AG04449 (cell line): ENCODE measurements at regions not wholly inside any gene's neighbourhood (a gene's known extent, or its start where the extent isn't known, plus 50 kb on each side); places are given as distances from the start of the nearest gene placed in this dataset.

Experiments
- CTCF ChIA-PET: fragments of 350-600 bp; formaldehyde crosslinking; extraction: SDS; loops from one replicate; lab custom pipeline; 2021; ENCODE audit warnings: antibody characterized with exemption; lab: Yijun Ruan, JAX
- POLR2A ChIA-PET: fragments of 400-600, 350-600 bp; formaldehyde crosslinking; extraction: SDS; loops from one replicate; lab custom pipeline; 2020; ENCODE audit warnings: antibody characterized with exemption, inconsistent platforms; lab: Yijun Ruan, JAX
- DNase-seq: peaks from one replicate; pipeline ENCODE4 v3.0.0-alpha.2; 2010; ENCODE audit warnings: low read depth, low spot score
- H3K4me3 ChIP-seq: 2 replicates; pipeline ENCODE4 v1.5.1; 2011; ENCODE audit warnings: low read depth, mild to moderate bottlenecking, control low read depth, low read length
- CTCF ChIP-seq: IDR thresholded peaks from one replicate; pipeline ENCODE4 v1.5.1; 2011; ENCODE audit warnings: mild to moderate bottlenecking, moderate library complexity, low read length, control low read depth, inconsistent platforms; ENCODE audit not compliant: insufficient read depth; ENCODE audit errors: missing control alignments

GRCh38 chr9:129374231-129374630 lies 196.2 kb upstream of the IER5L start:
- ChIA-PET CTCF (no interaction called here), POLR2A (no interaction called here)
- no peak overlapping the region for H3K4me3 ChIP-seq
- no peak for TF ChIP-seq CTCF
- no peak for DNase-seq

GRCh38 chr9:129373361-129373760 lies 195.3 kb upstream of the IER5L start:
- POLR2A ChIA-PET, result no interaction called here
- TF ChIP-seq CTCF, result no peak
- no peak overlapping the region for H3K4me3 ChIP-seq
- CTCF ChIA-PET, result no interaction called here
- no peak for DNase-seq

GRCh38 chr9:129370770-129371169 lies 192.7 kb upstream of the IER5L start:
- POLR2A ChIA-PET, result no interaction called here
- CTCF ChIA-PET, result interaction anchor here (1.5 kb wide), 1 partner anchor 24 kb away, joined by 3 read pairs; no protein-coding TSS in a partner anchor
- no peak for TF ChIP-seq CTCF
- H3K4me3 ChIP-seq, result no peak overlapping the region
- DNase-seq, result no peak

- ChIA-PET POLR2A (no interaction called here), CTCF (no interaction called here)
Observed at GRCh38 chr9:129368444-129368978, 190.4 kb upstream of the IER5L start.

GRCh38 chr9:129367287-129367686 lies 189.2 kb upstream of the IER5L start:
- DNase-seq, result no peak
- no peak for TF ChIP-seq CTCF
- POLR2A ChIA-PET, result no interaction called here
- CTCF ChIA-PET, result no interaction called here
- H3K4me3 ChIP-seq, result no peak overlapping the region

More at GRCh38 chr9:129368444-129368978, 190.4 kb upstream of the IER5L start:
- DNase-seq, result no peak
- no peak overlapping the region for H3K4me3 ChIP-seq
- no peak for TF ChIP-seq CTCF

GRCh38 chr9:129365196-129365595 lies 187.1 kb upstream of the IER5L start:
- CTCF ChIA-PET, result interaction anchor here (0.7 kb wide), 1 partner anchor 246 kb away, joined by 3 read pairs; no protein-coding TSS in a partner anchor
- TF ChIP-seq CTCF, result no peak
- no peak for DNase-seq
- H3K4me3 ChIP-seq, result no peak overlapping the region
- POLR2A ChIA-PET, result no interaction called here
